Smooth muscle cell (in vitro differentiated cells): ENCODE measurements at regions not wholly inside any gene's neighbourhood (a gene's known extent, or its start where the extent isn't known, plus 50 kb on each side); places are given as distances from the start of the nearest gene placed in this dataset.
"Not testable (repeated sequence)": the region's sequence is repeated elsewhere in the genome, so short reads cannot be mapped to it uniquely, and the experiment has no call there.

ENCODE experiments used
- DNase-seq: peaks from one replicate; lab custom pipeline; 2025; ENCODE audit not compliant: unreplicated experiment; lab: John Stamatoyannopoulos, UW
- H2AFZ ChIP-seq: fragments of 200-600 bp; sonication (generic); 2 replicates; pipeline ENCODE4 v1.6.0; 2016; ENCODE audit warnings: antibody characterized with exemption, low read depth, mild to moderate bottlenecking
- H3F3A ChIP-seq: fragments of 200-600 bp; sonication (generic); 2 replicates; pipeline ENCODE4 v1.6.0; 2017; ENCODE audit warnings: antibody characterized with exemption, low read depth
- H3K27ac ChIP-seq: fragments of 200-600 bp; sonication (generic); 2 replicates; pipeline ENCODE4 v1.5.1; 2016; ENCODE audit warnings: low read depth, mild to moderate bottlenecking
- H3K27me3 ChIP-seq: fragments of 200-600 bp; sonication (generic); 2 replicates; pipeline ENCODE4 v1.6.1; 2016; ENCODE audit warnings: low read depth, mild to moderate bottlenecking
- H3K36me3 ChIP-seq: fragments of 200-600 bp; sonication (generic); 2 replicates; pipeline ENCODE4 v1.5.1; 2016; ENCODE audit warnings: low read depth
- H3K4me1 ChIP-seq: fragments of 200-600 bp; sonication (generic); 2 replicates; pipeline ENCODE4 v1.5.1; 2016; ENCODE audit warnings: low read depth
- H3K4me2 ChIP-seq: fragments of 200-600 bp; sonication (generic); 2 replicates; pipeline ENCODE4 v1.6.0; 2016; ENCODE audit warnings: mild to moderate bottlenecking
- H3K4me3 ChIP-seq: fragments of 200-600 bp; sonication (generic); 2 replicates; pipeline ENCODE4 v1.5.1; 2016; ENCODE audit warnings: mild to moderate bottlenecking
- H3K79me2 ChIP-seq: fragments of 200-600 bp; sonication (generic); 2 replicates; pipeline ENCODE4 v1.6.0; 2016; ENCODE audit warnings: low read depth, mild to moderate bottlenecking
- H3K9ac ChIP-seq: fragments of 200-600 bp; sonication (generic); 2 replicates; pipeline ENCODE4 v1.6.0; 2016; ENCODE audit warnings: low read depth
- H3K9me3 ChIP-seq: fragments of 200-600 bp; sonication (generic); replicated peaks from 2 replicates; pipeline ENCODE4 v1.5.1; 2016; ENCODE audit warnings: low read depth
- H4K20me1 ChIP-seq: fragments of 200-600 bp; sonication (generic); 2 replicates; pipeline ENCODE4 v1.6.0; 2016; ENCODE audit warnings: low read depth
- WGBS: methylation state at CpG from one replicate; pipeline ENCODE4 v1.1.7; 2016; ENCODE audit warnings: low lambda C conversion rate; 5-methylcytosine and 5-hydroxymethylcytosine counted together
- TF ChIP-seq, protein P1 (sequence below): fragments of 200-600 bp; sonication (generic); IDR thresholded peaks from 2 replicates; pipeline ENCODE4 v1.5.1; 2017; ENCODE audit warnings: borderline replicate concordance, mild to moderate bottlenecking, antibody characterized with exemption; ENCODE audit not compliant: insufficient read depth, poor library complexity, severe bottlenecking

- Histone ChIP-seq H3K79me2 (no peaks in the 10 kb centered on the region), H3K4me3 (no peak overlapping the region), H3K4me1 (peaks cover 14% of the 10 kb centered on the region), H3K4me2 (peak overlapping the region; percentile 27), H3K9ac (no peak overlapping the region), H3K27me3 (no peaks in the 10 kb centered on the region), H3F3A (peaks cover 25% of the 10 kb centered on the region), H4K20me1 (no peaks in the 10 kb centered on the region), H2AFZ (no peak overlapping the region), H3K36me3 (no peaks in the 10 kb centered on the region), H3K27ac (no peak overlapping the region), H3K9me3 (no peaks in the 10 kb centered on the region)
- no peak for DNase-seq
- WGBS = 63% methylated on average over 4 of the region's 4 CpGs
- TF ChIP-seq, protein P1, sequence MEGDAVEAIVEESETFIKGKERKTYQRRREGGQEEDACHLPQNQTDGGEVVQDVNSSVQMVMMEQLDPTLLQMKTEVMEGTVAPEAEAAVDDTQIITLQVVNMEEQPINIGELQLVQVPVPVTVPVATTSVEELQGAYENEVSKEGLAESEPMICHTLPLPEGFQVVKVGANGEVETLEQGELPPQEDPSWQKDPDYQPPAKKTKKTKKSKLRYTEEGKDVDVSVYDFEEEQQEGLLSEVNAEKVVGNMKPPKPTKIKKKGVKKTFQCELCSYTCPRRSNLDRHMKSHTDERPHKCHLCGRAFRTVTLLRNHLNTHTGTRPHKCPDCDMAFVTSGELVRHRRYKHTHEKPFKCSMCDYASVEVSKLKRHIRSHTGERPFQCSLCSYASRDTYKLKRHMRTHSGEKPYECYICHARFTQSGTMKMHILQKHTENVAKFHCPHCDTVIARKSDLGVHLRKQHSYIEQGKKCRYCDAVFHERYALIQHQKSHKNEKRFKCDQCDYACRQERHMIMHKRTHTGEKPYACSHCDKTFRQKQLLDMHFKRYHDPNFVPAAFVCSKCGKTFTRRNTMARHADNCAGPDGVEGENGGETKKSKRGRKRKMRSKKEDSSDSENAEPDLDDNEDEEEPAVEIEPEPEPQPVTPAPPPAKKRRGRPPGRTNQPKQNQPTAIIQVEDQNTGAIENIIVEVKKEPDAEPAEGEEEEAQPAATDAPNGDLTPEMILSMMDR = no peak
Measured at GRCh38 chr12:13523536-13524307, 327.2 kb downstream of the EMP1 start.

DNA sequence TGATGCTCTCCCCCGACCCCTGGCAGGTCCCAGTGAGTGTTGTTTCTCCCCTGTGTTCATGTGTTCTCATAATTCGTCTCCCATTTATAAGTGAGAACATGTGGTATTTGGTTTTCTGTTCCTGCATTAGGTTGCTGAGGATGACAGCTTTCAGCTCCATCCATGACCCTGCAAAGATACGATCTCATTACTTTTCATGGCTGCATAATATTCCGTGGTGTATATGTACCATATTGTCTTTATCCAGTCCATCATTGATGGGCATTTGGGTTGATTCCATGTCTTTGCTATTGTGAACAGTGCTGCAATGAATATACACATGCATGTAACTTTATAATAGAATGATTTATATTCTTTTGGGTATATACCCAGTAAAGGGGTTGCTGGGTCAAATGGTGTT, 321.5 kb downstream of the EMP1 start:
- H3K4me2 ChIP-seq, H3K36me3 ChIP-seq, DNase-seq, H3K4me1 ChIP-seq, H3K9me3 ChIP-seq, H3K27ac ChIP-seq, H2AFZ ChIP-seq, H3K27me3 ChIP-seq, H4K20me1 ChIP-seq, H3K4me3 ChIP-seq, H3K9ac ChIP-seq, H3F3A ChIP-seq, H3K79me2 ChIP-seq: not testable (repeated sequence)
- 91% methylated on average over 4 of the region's 4 CpGs for whole genome bisulfite sequencing

DNA sequence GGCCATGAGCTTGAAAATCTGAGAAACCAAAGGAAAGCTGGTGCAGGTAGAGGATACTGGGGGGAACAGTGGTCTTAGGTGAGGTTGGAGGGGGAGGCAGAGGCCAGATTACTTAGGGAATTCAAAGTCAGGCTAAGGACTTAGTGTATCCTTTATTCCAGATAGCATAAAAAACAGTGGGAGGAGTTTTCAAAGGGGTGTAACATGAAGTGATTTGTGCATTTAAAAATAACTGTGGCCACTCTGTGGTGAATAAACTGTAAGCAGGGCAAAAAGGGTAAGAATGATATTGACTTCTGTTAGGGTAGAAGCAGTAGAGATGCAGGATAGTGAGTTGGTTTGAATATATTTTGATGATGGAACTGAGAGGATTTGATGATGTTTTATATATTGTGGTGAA, 313.2 kb downstream of the EMP1 start:
- TF ChIP-seq, protein P1 = no peak
- Histone ChIP-seq H3K4me2 (no peak overlapping the region), H3K4me3 (no peak overlapping the region), H3K9me3 (peaks cover 10% of the 10 kb centered on the region), H3K27ac (no peak overlapping the region), H3F3A (peaks cover 8% of the 10 kb centered on the region), H3K79me2 (no peaks in the 10 kb centered on the region), H3K4me1 (peaks cover 4% of the 10 kb centered on the region), H2AFZ (no peak overlapping the region), H3K9ac (no peak overlapping the region), H3K36me3 (peaks cover 12% of the 10 kb centered on the region), H4K20me1 (no peaks in the 10 kb centered on the region), H3K27me3 (no peaks in the 10 kb centered on the region)
- DNase-seq = no peak

DNA sequence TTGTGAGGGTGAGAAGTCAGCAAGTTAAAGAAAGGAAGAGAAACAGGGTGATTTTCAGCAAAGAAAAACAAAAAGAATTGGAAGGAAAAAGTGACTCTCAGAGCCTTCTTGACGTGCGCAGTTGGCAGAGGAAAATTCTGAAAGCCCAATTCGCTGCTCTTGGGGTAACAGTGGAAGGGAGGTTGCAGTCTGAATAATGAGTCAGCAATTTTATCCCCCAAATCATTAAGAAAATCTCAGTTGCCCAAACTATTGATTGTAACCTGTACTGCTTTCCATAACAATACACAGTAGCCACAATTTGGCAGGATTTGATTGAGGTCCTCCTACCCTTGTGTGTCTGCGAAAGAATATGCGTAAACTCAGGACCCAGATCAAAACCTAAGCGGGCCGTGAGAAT, 309.1 kb downstream of the EMP1 start:
- H3K27me3 ChIP-seq = no peaks in the 10 kb centered on the region
- H3K79me2 ChIP-seq = no peaks in the 10 kb centered on the region
- H3K9ac ChIP-seq = no peak overlapping the region
- peaks cover 19% of the 10 kb centered on the region for H3K4me1 ChIP-seq
- H3K4me2 ChIP-seq = no peak overlapping the region
- DNase-seq = no peak
- WGBS = 93% methylated on average over 7 of the region's 7 CpGs
- no peaks in the 10 kb centered on the region for H3K9me3 ChIP-seq
- no peaks in the 10 kb centered on the region for H3K36me3 ChIP-seq
- H3F3A ChIP-seq = peaks cover 16% of the 10 kb centered on the region
- H3K27ac ChIP-seq = no peak overlapping the region
- H2AFZ ChIP-seq = no peak overlapping the region
- TF ChIP-seq, protein P1 = no peak
- H4K20me1 ChIP-seq = no peaks in the 10 kb centered on the region
- H3K4me3 ChIP-seq = no peak overlapping the region
